Mesendoderm (in vitro differentiated cells): ENCODE measurements at regions not wholly inside any gene's neighbourhood (a gene's known extent, or its start where the extent isn't known, plus 50 kb on each side); places are given as distances from the start of the nearest gene placed in this dataset.
"Not testable (repeated sequence)": the region's sequence is repeated elsewhere in the genome, so short reads cannot be mapped to it uniquely, and the experiment has no call there.

Source experiments
- DNase-seq: peaks from one replicate; pipeline ENCODE4 v3.0.0; 2013
- H2AK5ac ChIP-seq: 2 replicates; pipeline ENCODE4 v1.6.1; 2013; ENCODE audit warnings: low read length, inconsistent platforms
- H2BK120ac ChIP-seq: 2 replicates; pipeline ENCODE4 v1.6.1; 2013; ENCODE audit warnings: low read depth, mild to moderate bottlenecking, low read length, moderate library complexity, mixed read lengths
- H2BK15ac ChIP-seq: replicated peaks from 2 replicates; pipeline ENCODE4 v1.6.1; 2013; ENCODE audit warnings: low read depth, mild to moderate bottlenecking, moderate library complexity
- H2BK5ac ChIP-seq: 2 replicates; pipeline ENCODE4 v1.6.1; 2013; ENCODE audit warnings: low read length, inconsistent platforms
- H3K18ac ChIP-seq: 2 replicates; pipeline ENCODE4 v1.6.1; 2013; ENCODE audit warnings: mild to moderate bottlenecking, low read length, mixed read lengths
- H3K23ac ChIP-seq: one replicate; pipeline ENCODE4 v1.6.1; 2013; ENCODE audit warnings: low read length
- H3K27ac ChIP-seq: 2 replicates; pipeline ENCODE4 v1.5.1; 2013; ENCODE audit warnings: low read depth, mild to moderate bottlenecking, inconsistent platforms, low read length, moderate library complexity
- H3K27me3 ChIP-seq: 2 replicates; pipeline ENCODE4 v1.6.1; 2013; ENCODE audit warnings: low read length, control low read depth, mild to moderate bottlenecking, inconsistent platforms; ENCODE audit not compliant: insufficient read depth, poor library complexity
- H3K36me3 ChIP-seq: 2 replicates; pipeline ENCODE4 v1.6.1; 2013; ENCODE audit warnings: low read length, inconsistent platforms; ENCODE audit not compliant: control insufficient read depth, insufficient read depth
- H3K4ac ChIP-seq: one replicate; pipeline ENCODE4 v1.6.1; 2013; ENCODE audit warnings: low read depth, mild to moderate bottlenecking, low read length, moderate library complexity
- H3K4me1 ChIP-seq: 2 replicates; pipeline ENCODE4 v1.6.1; 2013; ENCODE audit warnings: low read depth, low read length, inconsistent platforms; ENCODE audit not compliant: control insufficient read depth
- H3K4me2 ChIP-seq: 2 replicates; pipeline ENCODE4 v1.6.1; 2013; ENCODE audit warnings: low read length
- H3K4me3 ChIP-seq: 2 replicates; pipeline ENCODE4 v1.5.1; 2013; ENCODE audit warnings: mild to moderate bottlenecking, low read length
- H3K56ac ChIP-seq: one replicate; pipeline ENCODE4 v1.6.1; 2013; ENCODE audit warnings: low read length
- H3K79me1 ChIP-seq: 2 replicates; pipeline ENCODE4 v1.6.1; 2013; ENCODE audit warnings: low read length, inconsistent platforms
- H3K79me2 ChIP-seq: 2 replicates; pipeline ENCODE4 v1.6.1; 2013; ENCODE audit warnings: mild to moderate bottlenecking, low read length; ENCODE audit not compliant: control insufficient read depth, insufficient read depth
- H3K9ac ChIP-seq: 2 replicates; pipeline ENCODE4 v1.6.1; 2013; ENCODE audit warnings: low read length, inconsistent platforms
- H4K5ac ChIP-seq: one replicate; pipeline ENCODE4 v1.6.1; 2013; ENCODE audit warnings: low read length
- H4K8ac ChIP-seq: one replicate; pipeline ENCODE4 v1.6.1; 2013; ENCODE audit warnings: low read depth, mild to moderate bottlenecking, control low read depth, low read length, moderate library complexity
- WGBS: extraction: QIAGEN DNeasy Blood & Tissue Kit; methylation state at CpG from one replicate; pipeline ENCODE4 v1.1.7; 2013; ENCODE audit warnings: low lambda C conversion rate, missing lambda C conversion rate; ENCODE audit not compliant: insufficient coverage; ENCODE audit errors: extremely low coverage; 5-methylcytosine and 5-hydroxymethylcytosine counted together

GRCh38 chr10:81192221-81192788 is 654.6 kb downstream of the SH2D4B start:
- Histone ChIP-seq H2BK120ac (no peak overlapping the region), H3K79me2 (no peaks in the 10 kb centered on the region), H3K4ac (no peak overlapping the region), H3K27ac (no peak overlapping the region), H3K23ac (no peak overlapping the region), H2BK15ac (no peak overlapping the region), H3K36me3 (no peaks in the 10 kb centered on the region), H3K9ac (no peak overlapping the region), H2AK5ac (no peak overlapping the region), H3K4me2 (no peak overlapping the region), H3K4me3 (no peak overlapping the region), H3K27me3 (no peaks in the 10 kb centered on the region), H2BK5ac (no peak overlapping the region), H3K56ac (no peak overlapping the region), H3K4me1 (no peaks in the 10 kb centered on the region), H3K79me1 (no peaks in the 10 kb centered on the region), H4K8ac (no peak overlapping the region), H4K5ac (no peak overlapping the region), H3K18ac (no peak overlapping the region)
- no CpG with 5 or more reads among the region's 6 CpGs for WGBS
- no peak for DNase-seq

- Histone ChIP-seq H2AK5ac (no peak overlapping the region), H4K5ac (no peak overlapping the region), H3K56ac (no peak overlapping the region), H3K79me1 (no peaks in the 10 kb centered on the region), H2BK120ac (no peak overlapping the region), H3K27me3 (no peaks in the 10 kb centered on the region), H3K9ac (no peak overlapping the region), H2BK5ac (no peak overlapping the region), H3K36me3 (no peaks in the 10 kb centered on the region), H2BK15ac (no peak overlapping the region), H3K4me1 (no peaks in the 10 kb centered on the region), H3K27ac (no peak overlapping the region), H3K79me2 (no peaks in the 10 kb centered on the region), H3K23ac (no peak overlapping the region), H4K8ac (no peak overlapping the region), H3K4me2 (no peak overlapping the region), H3K18ac (no peak overlapping the region), H3K4ac (no peak overlapping the region), H3K4me3 (no peak overlapping the region)
- no peak for DNase-seq
- WGBS = no CpG with 5 or more reads among the region's 2 CpGs
Observed at GRCh38 chr10:81200801-81201200, 663.1 kb downstream of the SH2D4B start.

GRCh38 chr10:81207359-81207758 is 667.6 kb upstream of the NRG3 start:
- not testable (repeated sequence) for H3K4me1 ChIP-seq, H2BK120ac ChIP-seq, H4K8ac ChIP-seq, H3K4ac ChIP-seq, H3K9ac ChIP-seq, H3K79me2 ChIP-seq, H2BK5ac ChIP-seq, H3K27me3 ChIP-seq, H2BK15ac ChIP-seq, H3K4me3 ChIP-seq, H2AK5ac ChIP-seq, H3K27ac ChIP-seq, H3K18ac ChIP-seq, H4K5ac ChIP-seq, DNase-seq, H3K36me3 ChIP-seq, H3K4me2 ChIP-seq, H3K23ac ChIP-seq, H3K79me1 ChIP-seq, H3K56ac ChIP-seq
- WGBS = no CpG with 5 or more reads among the region's 5 CpGs

- H3K18ac ChIP-seq = no peak overlapping the region
- no peak overlapping the region for H3K4me2 ChIP-seq
- H2BK120ac ChIP-seq = no peak overlapping the region
- no peak overlapping the region for H2AK5ac ChIP-seq
- no peak overlapping the region for H3K9ac ChIP-seq
- no peaks in the 10 kb centered on the region for H3K4me1 ChIP-seq
- no peak overlapping the region for H2BK15ac ChIP-seq
- no peaks in the 10 kb centered on the region for H3K79me1 ChIP-seq
- DNase-seq = no peak
- no peak overlapping the region for H2BK5ac ChIP-seq
- no peak overlapping the region for H3K27ac ChIP-seq
- no peak overlapping the region for H3K23ac ChIP-seq
- no peaks in the 10 kb centered on the region for H3K79me2 ChIP-seq
- no CpG with 5 or more reads among the region's 1 CpG for WGBS
- H3K56ac ChIP-seq = no peak overlapping the region
- H4K5ac ChIP-seq = no peak overlapping the region
- H4K8ac ChIP-seq = no peak overlapping the region
- no peak overlapping the region for H3K4ac ChIP-seq
- no peaks in the 10 kb centered on the region for H3K36me3 ChIP-seq
- no peaks in the 10 kb centered on the region for H3K27me3 ChIP-seq
- H3K4me3 ChIP-seq = no peak overlapping the region
Observed at GRCh38 chr10:81213370-81213769, 661.6 kb upstream of the NRG3 start.

- H3K4me1 ChIP-seq = no peaks in the 10 kb centered on the region
- no peak overlapping the region for H3K4me3 ChIP-seq
- H2AK5ac ChIP-seq = no peak overlapping the region
- no peak for DNase-seq
- WGBS = no CpG with 5 or more reads among the region's 3 CpGs
- H3K27ac ChIP-seq = no peak overlapping the region
- H2BK15ac ChIP-seq = no peak overlapping the region
- H3K4ac ChIP-seq = no peak overlapping the region
- H3K36me3 ChIP-seq = no peaks in the 10 kb centered on the region
- H2BK120ac ChIP-seq = no peak overlapping the region
- no peak overlapping the region for H3K18ac ChIP-seq
- H2BK5ac ChIP-seq = no peak overlapping the region
- H3K4me2 ChIP-seq = no peak overlapping the region
- H3K56ac ChIP-seq = no peak overlapping the region
- no peaks in the 10 kb centered on the region for H3K79me2 ChIP-seq
- H3K23ac ChIP-seq = no peak overlapping the region
- H3K9ac ChIP-seq = no peak overlapping the region
- no peaks in the 10 kb centered on the region for H3K27me3 ChIP-seq
- no peak overlapping the region for H4K8ac ChIP-seq
- no peak overlapping the region for H4K5ac ChIP-seq
- H3K79me1 ChIP-seq = no peaks in the 10 kb centered on the region
Observed at GRCh38 chr10:81215498-81215897, 659.5 kb upstream of the NRG3 start.

GRCh38 chr10:81216949-81217348 is 658.0 kb upstream of the NRG3 start:
- no peak overlapping the region for H2AK5ac ChIP-seq
- H4K5ac ChIP-seq = no peak overlapping the region
- no peaks in the 10 kb centered on the region for H3K79me1 ChIP-seq
- no peaks in the 10 kb centered on the region for H3K4me1 ChIP-seq
- H3K4me2 ChIP-seq = no peak overlapping the region
- H2BK120ac ChIP-seq = no peak overlapping the region
- DNase-seq = no peak
- H3K56ac ChIP-seq = no peak overlapping the region
- H2BK15ac ChIP-seq = no peak overlapping the region
- no peak overlapping the region for H3K4me3 ChIP-seq
- H3K23ac ChIP-seq = no peak overlapping the region
- no peaks in the 10 kb centered on the region for H3K79me2 ChIP-seq
- no peak overlapping the region for H3K27ac ChIP-seq
- H4K8ac ChIP-seq = no peak overlapping the region
- no peaks in the 10 kb centered on the region for H3K27me3 ChIP-seq
- H2BK5ac ChIP-seq = no peak overlapping the region
- H3K18ac ChIP-seq = no peak overlapping the region
- no peak overlapping the region for H3K9ac ChIP-seq
- no peak overlapping the region for H3K4ac ChIP-seq
- no peaks in the 10 kb centered on the region for H3K36me3 ChIP-seq
- WGBS = no CpG with 5 or more reads among the region's 5 CpGs
